ENCODE measurements at regions not wholly inside any gene's neighbourhood (a gene's known extent, or its start where the extent isn't known, plus 50 kb on each side); places are given as distances from the start of the nearest gene placed in this dataset.
"Not testable (repeated sequence)": the region's sequence is repeated elsewhere in the genome, so short reads cannot be mapped to it uniquely, and the experiment has no call there.

GRCh38 chr2:215540658-215541057 is 104.8 kb upstream of the FN1 start:
- Histone ChIP-seq H3K27me3 (replicated peaks; ENCODE audit: insufficient read depth) (no peaks in the 10 kb centered on the region), H3K4me3 (no peak overlapping the region), H3K9me3 (no peaks in the 10 kb centered on the region), H3K27ac (peak overlapping the region; percentile 45 to 48), H3K4me1 (ENCODE audit: control insufficient read depth in 1 of 2, low read depth in 2 of 2) (peaks cover 22 to 45% of the 10 kb centered on the region in 2 donors), H3K36me3 (no peaks in the 10 kb centered on the region)
- DNase-seq (ENCODE audit: low spot score) (no peak), ATAC-seq (ENCODE audit: insufficient number of reproducible peaks, low FRiP score, low read depth) (peak; percentile 57)
- no peak for TF ChIP-seq CTCF (IDR thresholded peaks at IDR 0.05)

- ATAC-seq (ENCODE audit: insufficient number of reproducible peaks, low FRiP score, low read depth) = no peak
Measured at GRCh38 chr2:215537611-215538010, 101.7 kb upstream of the FN1 start.

GRCh38 chr2:215536510-215536909 is 100.6 kb upstream of the FN1 start:
- no peaks in the 10 kb centered on the region for H3K27me3 ChIP-seq (replicated peaks; ENCODE audit: insufficient read depth)
- peak overlapping the region in 1 of 2 donors; percentile 43 for H3K27ac ChIP-seq
- H3K4me3 ChIP-seq = peak overlapping the region; percentile 36
- H3K9me3 ChIP-seq = peaks cover 5% of the 10 kb centered on the region
- no peaks in the 10 kb centered on the region for H3K36me3 ChIP-seq
- peaks cover 22 to 49% of the 10 kb centered on the region in 2 donors for H3K4me1 ChIP-seq (ENCODE audit: control insufficient read depth in 1 of 2, low read depth in 2 of 2)
- no peak for TF ChIP-seq CTCF (IDR thresholded peaks at IDR 0.05)
- DNase-seq (ENCODE audit: low spot score) = no peak
- no peak for ATAC-seq (ENCODE audit: insufficient number of reproducible peaks, low FRiP score, low read depth)

More at GRCh38 chr2:215537611-215538010, 101.7 kb upstream of the FN1 start:
- Histone ChIP-seq H3K4me1 (ENCODE audit: control insufficient read depth in 1 of 2, low read depth in 2 of 2) (peaks cover 22 to 48% of the 10 kb centered on the region in 2 donors), H3K36me3 (no peaks in the 10 kb centered on the region), H3K27ac (peak overlapping the region in 1 of 2 donors; percentile 19), H3K4me3 (no peak overlapping the region), H3K27me3 (replicated peaks; ENCODE audit: insufficient read depth) (no peaks in the 10 kb centered on the region), H3K9me3 (peaks cover 5% of the 10 kb centered on the region)
- DNase-seq (ENCODE audit: low spot score) = no peak
- TF ChIP-seq CTCF (IDR thresholded peaks at IDR 0.05) = no peak

GRCh38 chr2:215535741-215536140 is 99.9 kb upstream of the FN1 start:
- Histone ChIP-seq H3K9me3 (peaks cover 5% of the 10 kb centered on the region), H3K27me3 (replicated peaks; ENCODE audit: insufficient read depth) (no peaks in the 10 kb centered on the region), H3K4me3 (no peak overlapping the region), H3K36me3 (no peaks in the 10 kb centered on the region), H3K27ac (peak overlapping the region in 1 of 2 donors; percentile 43), H3K4me1 (ENCODE audit: control insufficient read depth in 1 of 2, low read depth in 2 of 2) (peaks cover 24 to 49% of the 10 kb centered on the region in 2 donors)
- TF ChIP-seq CTCF (IDR thresholded peaks at IDR 0.05) = no peak
- ATAC-seq (ENCODE audit: insufficient number of reproducible peaks, low FRiP score, low read depth) (no peak), DNase-seq (ENCODE audit: low spot score) (no peak)

- H3K27me3 ChIP-seq (replicated peaks; ENCODE audit: insufficient read depth) = no peaks in the 10 kb centered on the region
- peak overlapping the region in 1 of 2 donors; percentile 47 for H3K27ac ChIP-seq
- peaks cover 5% of the 10 kb centered on the region for H3K9me3 ChIP-seq
- TF ChIP-seq CTCF (IDR thresholded peaks at IDR 0.05) = no peak
- no peak overlapping the region for H3K4me3 ChIP-seq
- no peaks in the 10 kb centered on the region for H3K36me3 ChIP-seq
- no peak for ATAC-seq (ENCODE audit: insufficient number of reproducible peaks, low FRiP score, low read depth)
- H3K4me1 ChIP-seq (ENCODE audit: control insufficient read depth in 1 of 2, low read depth in 2 of 2) = peaks cover 25 to 51% of the 10 kb centered on the region in 2 donors
- DNase-seq (ENCODE audit: low spot score) = no peak
Measured at GRCh38 chr2:215535125-215535668, 99.3 kb upstream of the FN1 start.

- not testable (repeated sequence) for DNase-seq (ENCODE audit: low spot score); H3K4me3 ChIP-seq; H3K36me3 ChIP-seq; H3K9me3 ChIP-seq; ATAC-seq (ENCODE audit: insufficient number of reproducible peaks, low FRiP score, low read depth); H3K27me3 ChIP-seq (replicated peaks; ENCODE audit: insufficient read depth)
- Histone ChIP-seq H3K27ac (peak overlapping the region in 1 of 2 donors; percentile 11), H3K4me1 (ENCODE audit: control insufficient read depth in 1 of 2, low read depth in 2 of 2) (peaks cover 23 to 53% of the 10 kb centered on the region in 2 donors)
Measured at GRCh38 chr2:215533716-215534115, 97.8 kb upstream of the FN1 start.

All from thoracic aorta (tissue), 2 donors.